Neuronal stem cell (in vitro differentiated cells): ENCODE measurements at regions not wholly inside any gene's neighbourhood (a gene's known extent, or its start where the extent isn't known, plus 50 kb on each side); places are given as distances from the start of the nearest gene placed in this dataset.
A peak's percentile ranks its signal among the peaks of the same experiment; 100 is the strongest.

Source experiments
- DNase-seq: peaks from one replicate; pipeline ENCODE4 v3.0.0-alpha.2; 2013; ENCODE audit warnings: low spot score
- H2AFZ ChIP-seq: one replicate; pipeline ENCODE4 v1.6.1; 2013; ENCODE audit warnings: mild to moderate bottlenecking, low read length, inconsistent platforms
- H2AK5ac ChIP-seq: 2 replicates; pipeline ENCODE4 v1.6.1; 2013; ENCODE audit warnings: low read depth, mild to moderate bottlenecking, inconsistent platforms, low read length, moderate library complexity, mixed read lengths
- H2BK120ac ChIP-seq: 2 replicates; pipeline ENCODE4 v1.6.1; 2013; ENCODE audit warnings: low read depth, mild to moderate bottlenecking, inconsistent platforms, low read length, moderate library complexity, mixed read lengths
- H2BK12ac ChIP-seq: one replicate; pipeline ENCODE4 v1.6.1; 2013; ENCODE audit warnings: low read length, inconsistent platforms
- H2BK15ac ChIP-seq: 2 replicates; pipeline ENCODE4 v1.6.1; 2013; ENCODE audit warnings: mild to moderate bottlenecking, low read length, inconsistent platforms, mixed read lengths
- H2BK5ac ChIP-seq: one replicate; pipeline ENCODE4 v1.6.1; 2013; ENCODE audit warnings: inconsistent platforms, mild to moderate bottlenecking, low read length, moderate library complexity
- H3K14ac ChIP-seq: one replicate; pipeline ENCODE4 v1.6.1; 2013; ENCODE audit warnings: low read length, inconsistent platforms
- H3K18ac ChIP-seq: 2 replicates; pipeline ENCODE4 v1.6.1; 2013; ENCODE audit warnings: low read length, inconsistent platforms
- H3K23ac ChIP-seq: 2 replicates; pipeline ENCODE4 v1.6.1; 2013; ENCODE audit warnings: low read depth, mild to moderate bottlenecking, mixed read lengths, low read length, inconsistent platforms; ENCODE audit not compliant: poor library complexity
- H3K27ac ChIP-seq: replicated peaks from 3 replicates; pipeline ENCODE4 v1.5.1; 2013; ENCODE audit warnings: low read length, inconsistent platforms
- H3K27me3 ChIP-seq, 3 experiments: 2 replicates each; pipeline ENCODE4 v1.6.1; 2013; ENCODE audit warnings: low read length in 3 of 3, mild to moderate bottlenecking in 2 of 3, inconsistent platforms in 1 of 3, low read depth in 1 of 3, mixed read lengths in 1 of 3, moderate library complexity in 1 of 3; ENCODE audit not compliant: control insufficient read depth in 3 of 3, insufficient read depth in 3 of 3
- H3K36me3 ChIP-seq, 2 donors: replicated peaks in 1 of 2; 2 replicates each; pipeline ENCODE4 v1.6.1; 2013; ENCODE audit warnings: low read length in 2 of 2; ENCODE audit not compliant: control insufficient read depth in 2 of 2, insufficient read depth in 2 of 2
- H3K4ac ChIP-seq: 2 replicates; pipeline ENCODE4 v1.6.1; 2013; ENCODE audit warnings: inconsistent platforms, mild to moderate bottlenecking, low read length, moderate library complexity
- H3K4me1 ChIP-seq, 2 donors: 1 replicate in 1 of 2; 2 replicates in 1 of 2; pipeline ENCODE4 v1.6.1; 2013; ENCODE audit warnings: low read length in 2 of 2, low read depth in 1 of 2; ENCODE audit not compliant: control insufficient read depth in 2 of 2, insufficient read depth in 1 of 2
- H3K4me2 ChIP-seq: one replicate; pipeline ENCODE4 v1.6.1; 2013; ENCODE audit warnings: mild to moderate bottlenecking, low read length, inconsistent platforms; ENCODE audit not compliant: insufficient read depth, poor library complexity, severe bottlenecking
- H3K4me3 ChIP-seq, 2 donors: 2 replicates each; pipeline ENCODE4 v1.5.1; 2013; ENCODE audit warnings: low read length in 2 of 2, mild to moderate bottlenecking in 2 of 2, inconsistent platforms in 1 of 2, moderate library complexity in 1 of 2
- H3K79me1 ChIP-seq: one replicate; pipeline ENCODE4 v1.6.1; 2013; ENCODE audit warnings: low read depth, mild to moderate bottlenecking, inconsistent platforms, low read length, moderate library complexity
- H3K9ac ChIP-seq: one replicate; pipeline ENCODE4 v1.6.1; 2013; ENCODE audit warnings: mild to moderate bottlenecking, low read depth, low read length, inconsistent platforms; ENCODE audit not compliant: poor library complexity
- H3K9me3 ChIP-seq, 2 donors: replicated peaks in 1 of 2; 2 replicates each; pipeline versions ENCODE3 to v1.6.1; 2013; ENCODE audit warnings: low read length in 2 of 2, mild to moderate bottlenecking in 2 of 2, inconsistent platforms in 1 of 2, low read depth in 1 of 2, mixed read lengths in 1 of 2, moderate library complexity in 1 of 2; ENCODE audit not compliant: control insufficient read depth in 2 of 2, insufficient read depth in 1 of 2
- H4K8ac ChIP-seq: one replicate; pipeline ENCODE4 v1.6.1; 2013; ENCODE audit warnings: low read depth, mild to moderate bottlenecking, inconsistent platforms, low read length, moderate library complexity
- H4K91ac ChIP-seq: one replicate; pipeline ENCODE4 v1.6.1; 2013; ENCODE audit warnings: low read length, low read depth, mild to moderate bottlenecking, inconsistent platforms; ENCODE audit not compliant: poor library complexity
- WGBS, 2 donors: extraction: QIAGEN DNeasy Blood & Tissue Kit; methylation state at CpG; one replicate each; pipeline ENCODE4 v1.1.7; 2013; ENCODE audit warnings: missing lambda C conversion rate in 2 of 2, mixed read lengths in 1 of 2; ENCODE audit not compliant: insufficient read length in 2 of 2, insufficient replicate concordance in 1 of 2; ENCODE audit errors: extremely low coverage in 2 of 2; 5-methylcytosine and 5-hydroxymethylcytosine counted together

GRCh38 chr1:164054331-164054730, 504.7 kb upstream of the PBX1 start:
- no peak overlapping the region for H2BK15ac ChIP-seq
- H2BK12ac ChIP-seq = no peak overlapping the region
- no peak overlapping the region for H2BK120ac ChIP-seq
- H3K18ac ChIP-seq = no peak overlapping the region
- no peak overlapping the region for H2BK5ac ChIP-seq
- H3K27ac ChIP-seq = no peak overlapping the region
- H3K9me3 ChIP-seq = no peaks in the 10 kb centered on the region
- no peak overlapping the region for H3K4me3 ChIP-seq
- no peak overlapping the region for H3K4me2 ChIP-seq
- H3K14ac ChIP-seq = no peak overlapping the region
- no peak overlapping the region for H3K4ac ChIP-seq
- no peaks in the 10 kb centered on the region for H3K4me1 ChIP-seq
- H2AK5ac ChIP-seq = no peak overlapping the region
- H2AFZ ChIP-seq = no peak overlapping the region
- H3K9ac ChIP-seq = no peak overlapping the region
- no peak overlapping the region for H3K23ac ChIP-seq
- no CpG with 5 or more reads among the region's 4 CpGs for WGBS, 2 donors
- no peaks in the 10 kb centered on the region for H3K27me3 ChIP-seq
- DNase-seq = no peak
- no peak overlapping the region for H4K8ac ChIP-seq
- H4K91ac ChIP-seq = no peak overlapping the region
- H3K36me3 ChIP-seq = no peaks in the 10 kb centered on the region
- H3K79me1 ChIP-seq = no peaks in the 10 kb centered on the region

GRCh38 chr1:164058198-164058597, 500.8 kb upstream of the PBX1 start:
- Histone ChIP-seq H3K4me3 (no peak overlapping the region), H3K36me3 (no peaks in the 10 kb centered on the region), H3K9me3 (no peaks in the 10 kb centered on the region), H3K23ac (no peak overlapping the region), H3K79me1 (no peaks in the 10 kb centered on the region), H3K18ac (no peak overlapping the region), H3K4me1 (no peaks in the 10 kb centered on the region), H3K4ac (no peak overlapping the region), H3K9ac (no peak overlapping the region), H2AK5ac (no peak overlapping the region), H2AFZ (no peak overlapping the region), H4K8ac (no peak overlapping the region), H2BK120ac (no peak overlapping the region), H2BK12ac (no peak overlapping the region), H3K4me2 (no peak overlapping the region), H4K91ac (no peak overlapping the region), H2BK15ac (no peak overlapping the region), H3K27me3 (no peaks in the 10 kb centered on the region), H3K14ac (no peak overlapping the region), H2BK5ac (no peak overlapping the region), H3K27ac (no peak overlapping the region)
- no peak for DNase-seq
- no CpG with 5 or more reads among the region's 4 CpGs for WGBS, 2 donors

- H3K4ac ChIP-seq = peak overlapping the region; percentile 23
- no peak overlapping the region for H3K14ac ChIP-seq
- no peak overlapping the region for H2BK5ac ChIP-seq
- H3K9ac ChIP-seq = no peak overlapping the region
- no peak overlapping the region for H3K23ac ChIP-seq
- no peak overlapping the region for H3K4me3 ChIP-seq
- no peak overlapping the region for H3K27ac ChIP-seq
- no peak overlapping the region for H4K8ac ChIP-seq
- no peaks in the 10 kb centered on the region for H3K79me1 ChIP-seq
- no peak for DNase-seq
- H3K4me1 ChIP-seq = no peaks in the 10 kb centered on the region
- H2AFZ ChIP-seq = no peak overlapping the region
- H3K36me3 ChIP-seq = no peaks in the 10 kb centered on the region
- no peaks in the 10 kb centered on the region for H3K9me3 ChIP-seq
- H3K27me3 ChIP-seq = no peaks in the 10 kb centered on the region
- H3K4me2 ChIP-seq = no peak overlapping the region
- peak overlapping the region; percentile 61 for H2AK5ac ChIP-seq
- peak overlapping the region; percentile 72 for H3K18ac ChIP-seq
- WGBS, 2 donors = no CpG with 5 or more reads among the region's 3 CpGs
- H2BK15ac ChIP-seq = no peak overlapping the region
- no peak overlapping the region for H2BK120ac ChIP-seq
- H2BK12ac ChIP-seq = no peak overlapping the region
- no peak overlapping the region for H4K91ac ChIP-seq
Observed at GRCh38 chr1:164061528-164061927, 497.5 kb upstream of the PBX1 start.

GRCh38 chr1:164064501-164064900, 494.5 kb upstream of the PBX1 start:
- no peak overlapping the region for H2BK15ac ChIP-seq
- H3K9me3 ChIP-seq = no peaks in the 10 kb centered on the region
- H3K4ac ChIP-seq = no peak overlapping the region
- no peaks in the 10 kb centered on the region for H3K36me3 ChIP-seq
- no peak overlapping the region for H2BK5ac ChIP-seq
- no peak overlapping the region for H3K18ac ChIP-seq
- no peak overlapping the region for H4K8ac ChIP-seq
- no peak overlapping the region for H3K4me2 ChIP-seq
- no peak overlapping the region for H3K9ac ChIP-seq
- H3K27ac ChIP-seq = no peak overlapping the region
- H3K27me3 ChIP-seq = no peaks in the 10 kb centered on the region
- H4K91ac ChIP-seq = no peak overlapping the region
- no peaks in the 10 kb centered on the region for H3K4me1 ChIP-seq
- H2AK5ac ChIP-seq = no peak overlapping the region
- H3K79me1 ChIP-seq = no peaks in the 10 kb centered on the region
- H2BK120ac ChIP-seq = no peak overlapping the region
- no peak overlapping the region for H2BK12ac ChIP-seq
- no peak overlapping the region for H2AFZ ChIP-seq
- no peak overlapping the region for H3K23ac ChIP-seq
- H3K14ac ChIP-seq = no peak overlapping the region
- DNase-seq = no peak
- whole genome bisulfite sequencing, 2 donors = no CpG with 5 or more reads among the region's 2 CpGs
- H3K4me3 ChIP-seq = no peak overlapping the region
